ENCODE measurements at regions not wholly inside any gene's neighbourhood (a gene's known extent, or its start where the extent isn't known, plus 50 kb on each side); places are given as distances from the start of the nearest gene placed in this dataset.
A peak's percentile ranks its signal among the peaks of the same experiment; 100 is the strongest.
"Not testable (repeated sequence)": the region's sequence is repeated elsewhere in the genome, so short reads cannot be mapped to it uniquely, and the experiment has no call there.

- no peak for DNase-seq (ENCODE audit: low spot score)
Measured at GRCh38 chr18:76720683-76721082, 101.7 kb upstream of the ZNF236 start.

- DNase-seq (ENCODE audit: low spot score): no peak
Measured at GRCh38 chr18:76715012-76715610, 107.2 kb upstream of the ZNF236 start.

GRCh38 chr18:76713432-76713831 lies 108.9 kb upstream of the ZNF236 start:
- DNase-seq (ENCODE audit: low spot score): no peak

- DNase-seq (ENCODE audit: low spot score): no peak
Measured at GRCh38 chr18:76712511-76713140, 109.7 kb upstream of the ZNF236 start.

- no peak for DNase-seq (ENCODE audit: low spot score)
Measured at GRCh38 chr18:76710646-76711520, 111.5 kb upstream of the ZNF236 start.

GRCh38 chr18:76709659-76710645 lies 112.4 kb upstream of the ZNF236 start:
- peak; percentile 79 for DNase-seq (ENCODE audit: low spot score)

- no peak for DNase-seq (ENCODE audit: low spot score)
Measured at GRCh38 chr18:76708722-76709353, 113.5 kb upstream of the ZNF236 start.

- DNase-seq (ENCODE audit: low spot score): no peak
Measured at GRCh38 chr18:76708071-76708721, 114.2 kb upstream of the ZNF236 start.

GRCh38 chr18:76707534-76707933 lies 114.8 kb upstream of the ZNF236 start:
- DNase-seq (ENCODE audit: low spot score): no peak

- DNase-seq (ENCODE audit: low spot score): not testable (repeated sequence)
Measured at GRCh38 chr18:76704589-76704988, 117.8 kb upstream of the ZNF236 start.

- no peak for DNase-seq (ENCODE audit: low spot score)
Measured at GRCh38 chr18:76699923-76700322, 122.4 kb upstream of the ZNF236 start.

- DNase-seq (ENCODE audit: low spot score): no peak
Measured at GRCh38 chr18:76697441-76697901, 124.9 kb upstream of the ZNF236 start.

GRCh38 chr18:76691800-76692199 lies 130.6 kb upstream of the ZNF236 start:
- DNase-seq (ENCODE audit: low spot score): no peak

GRCh38 chr18:76689646-76690264 lies 132.6 kb upstream of the ZNF236 start:
- DNase-seq (ENCODE audit: low spot score): no peak

GRCh38 chr18:76688724-76689472 lies 133.5 kb upstream of the ZNF236 start:
- DNase-seq (ENCODE audit: low spot score): no peak

GRCh38 chr18:76687304-76687962 lies 134.9 kb upstream of the ZNF236 start:
- no peak for DNase-seq (ENCODE audit: low spot score)

- peak; percentile 69 for DNase-seq (ENCODE audit: low spot score)
Measured at GRCh38 chr18:76686737-76687231, 135.6 kb upstream of the ZNF236 start.

GRCh38 chr18:76685860-76686259 lies 136.5 kb upstream of the ZNF236 start:
- no peak for DNase-seq (ENCODE audit: low spot score)

GRCh38 chr18:76685402-76685801 lies 137.0 kb upstream of the ZNF236 start:
- DNase-seq (ENCODE audit: low spot score): no peak

Data from ecto neural progenitor cell (in vitro differentiated cells).